Medulla oblongata (tissue), 1 donor: ENCODE measurements at regions not wholly inside any gene's neighbourhood (a gene's known extent, or its start where the extent isn't known, plus 50 kb on each side); places are given as distances from the start of the nearest gene placed in this dataset.
A peak's percentile ranks its signal among the peaks of the same experiment; 100 is the strongest.
"Not testable (repeated sequence)": the region's sequence is repeated elsewhere in the genome, so short reads cannot be mapped to it uniquely, and the experiment has no call there.

Experiments
- DNase-seq: peaks from one replicate; pipeline ENCODE4 v3.0.0-alpha.2; 2015; ENCODE audit errors: extremely low spot score

- no peak for DNase-seq
Measured at GRCh38 chr13:96934889-96935489, 59.3 kb downstream of the OXGR1 start.

GRCh38 chr13:96925916-96926628, 68.2 kb downstream of the OXGR1 start:
- no peak for DNase-seq

- no peak for DNase-seq
Measured at GRCh38 chr13:96925477-96925876, 68.8 kb downstream of the OXGR1 start.

- DNase-seq: not testable (repeated sequence)
Measured at GRCh38 chr13:96918861-96919631, 75.2 kb downstream of the OXGR1 start.

- DNase-seq: no peak
Measured at GRCh38 chr13:96904232-96904631, 90.0 kb downstream of the OXGR1 start.

GRCh38 chr13:96903085-96903484, 91.2 kb downstream of the OXGR1 start:
- no peak for DNase-seq

GRCh38 chr13:96900986-96901385, 93.3 kb downstream of the OXGR1 start:
- DNase-seq: no peak

- no peak for DNase-seq
Measured at GRCh38 chr13:96899946-96900345, 94.3 kb downstream of the OXGR1 start.

GRCh38 chr13:96898646-96899254, 95.5 kb downstream of the OXGR1 start:
- DNase-seq: peak; percentile 84

GRCh38 chr13:96898212-96898611, 96.1 kb downstream of the OXGR1 start:
- DNase-seq: peak; percentile 21
